GM12875 (cell line): ENCODE measurements at regions not wholly inside any gene's neighbourhood (a gene's known extent, or its start where the extent isn't known, plus 50 kb on each side); places are given as distances from the start of the nearest gene placed in this dataset.

ENCODE experiments used
- H3K4me3 ChIP-seq: one replicate; pipeline ENCODE4 v1.5.1; 2011; ENCODE audit warnings: low read depth, low read length, control low read depth
- TF ChIP-seq, protein P1 (sequence below): IDR thresholded peaks from 2 replicates; pipeline ENCODE4 v1.5.1; 2011; ENCODE audit warnings: low read depth, mild to moderate bottlenecking, control low read depth, inconsistent platforms, low read length, moderate library complexity, borderline replicate concordance; ENCODE audit not compliant: insufficient read depth

DNA sequence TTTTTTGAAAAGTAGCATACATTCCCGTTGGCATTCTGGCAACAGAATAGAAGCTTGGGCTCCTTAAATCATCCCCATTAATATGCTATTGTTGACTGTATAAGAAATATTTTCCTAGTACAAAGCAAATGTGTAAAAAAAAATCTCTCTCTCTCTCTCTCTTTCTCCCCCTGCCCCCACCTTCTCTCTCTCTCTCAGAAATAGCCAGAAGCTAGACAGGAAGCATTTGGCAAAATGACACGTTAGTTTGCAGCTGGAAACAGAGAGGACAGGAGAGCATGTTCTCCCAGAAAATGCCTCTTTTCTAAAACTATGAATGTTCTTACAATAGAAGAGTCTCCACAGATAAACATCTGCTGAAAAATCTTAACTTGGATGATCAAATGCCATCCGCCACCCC lies 59.6 kb upstream of the AKR1E2 start:
- TF ChIP-seq, protein P1, sequence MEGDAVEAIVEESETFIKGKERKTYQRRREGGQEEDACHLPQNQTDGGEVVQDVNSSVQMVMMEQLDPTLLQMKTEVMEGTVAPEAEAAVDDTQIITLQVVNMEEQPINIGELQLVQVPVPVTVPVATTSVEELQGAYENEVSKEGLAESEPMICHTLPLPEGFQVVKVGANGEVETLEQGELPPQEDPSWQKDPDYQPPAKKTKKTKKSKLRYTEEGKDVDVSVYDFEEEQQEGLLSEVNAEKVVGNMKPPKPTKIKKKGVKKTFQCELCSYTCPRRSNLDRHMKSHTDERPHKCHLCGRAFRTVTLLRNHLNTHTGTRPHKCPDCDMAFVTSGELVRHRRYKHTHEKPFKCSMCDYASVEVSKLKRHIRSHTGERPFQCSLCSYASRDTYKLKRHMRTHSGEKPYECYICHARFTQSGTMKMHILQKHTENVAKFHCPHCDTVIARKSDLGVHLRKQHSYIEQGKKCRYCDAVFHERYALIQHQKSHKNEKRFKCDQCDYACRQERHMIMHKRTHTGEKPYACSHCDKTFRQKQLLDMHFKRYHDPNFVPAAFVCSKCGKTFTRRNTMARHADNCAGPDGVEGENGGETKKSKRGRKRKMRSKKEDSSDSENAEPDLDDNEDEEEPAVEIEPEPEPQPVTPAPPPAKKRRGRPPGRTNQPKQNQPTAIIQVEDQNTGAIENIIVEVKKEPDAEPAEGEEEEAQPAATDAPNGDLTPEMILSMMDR: no peak
- H3K4me3 ChIP-seq: no peak overlapping the region

DNA sequence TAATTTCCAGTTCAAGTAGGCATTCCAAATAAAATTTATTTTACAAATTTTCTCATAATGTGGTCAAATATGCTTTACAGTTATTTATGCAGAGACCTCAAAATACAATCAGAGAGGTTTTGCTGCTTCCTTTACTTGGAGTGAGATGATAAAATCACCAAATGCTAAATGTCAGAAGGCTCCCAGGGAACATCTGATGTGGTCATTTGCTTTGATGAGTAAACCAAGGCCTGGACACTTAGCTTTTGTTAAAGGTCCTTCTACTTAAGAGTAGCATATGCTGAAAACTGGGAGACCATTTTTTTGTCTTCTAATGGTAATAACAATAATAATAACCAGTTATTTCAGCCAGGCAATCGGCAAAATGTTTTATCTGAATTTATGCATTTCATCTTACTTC lies 60.6 kb upstream of the AKR1E2 start:
- H3K4me3 ChIP-seq: no peak overlapping the region
- TF ChIP-seq, protein P1: no peak

DNA sequence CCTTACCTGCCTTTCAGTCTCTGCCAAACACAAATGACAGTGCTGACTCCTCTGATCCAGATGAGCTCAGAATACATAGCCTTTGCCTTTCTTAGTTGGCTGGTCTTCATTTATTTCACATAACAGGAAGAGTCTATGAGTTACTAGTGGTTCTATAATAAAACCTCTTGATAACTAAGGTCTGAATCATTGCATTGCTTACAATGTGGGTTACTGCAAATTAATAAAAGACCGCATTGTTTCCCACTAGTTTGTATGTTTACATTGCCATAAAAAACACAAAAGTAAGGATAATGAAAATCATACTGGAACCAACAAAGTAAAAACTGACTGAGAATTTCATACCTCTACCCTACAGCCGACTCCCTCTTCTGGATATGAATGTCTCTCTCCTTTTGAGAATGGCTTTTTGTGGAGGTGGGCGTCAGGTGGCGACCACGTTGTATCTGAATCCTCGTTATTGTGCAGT lies 62.0 kb upstream of the AKR1E2 start:
- TF ChIP-seq, protein P1: no peak
- no peak overlapping the region for H3K4me3 ChIP-seq

DNA sequence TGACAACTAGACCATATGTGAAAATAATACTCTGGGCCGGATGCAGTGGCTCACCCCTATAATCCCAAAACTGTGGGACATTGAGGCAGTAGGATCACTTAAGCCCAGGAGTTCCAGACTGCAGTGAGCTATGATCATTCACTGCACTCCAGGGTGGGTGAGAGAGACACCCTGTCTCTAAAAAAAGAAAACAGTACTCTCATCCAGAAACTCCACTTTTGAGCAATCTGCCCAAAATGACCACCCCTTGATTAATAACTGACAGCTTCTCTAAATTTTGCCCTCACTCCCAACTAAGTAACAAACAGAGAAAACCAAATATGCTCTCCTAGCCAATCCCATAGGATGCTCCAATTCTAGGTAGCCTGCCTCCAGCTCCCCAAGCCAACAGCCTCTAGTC lies 62.5 kb upstream of the AKR1E2 start:
- TF ChIP-seq, protein P1: no peak
- H3K4me3 ChIP-seq: no peak overlapping the region

DNA sequence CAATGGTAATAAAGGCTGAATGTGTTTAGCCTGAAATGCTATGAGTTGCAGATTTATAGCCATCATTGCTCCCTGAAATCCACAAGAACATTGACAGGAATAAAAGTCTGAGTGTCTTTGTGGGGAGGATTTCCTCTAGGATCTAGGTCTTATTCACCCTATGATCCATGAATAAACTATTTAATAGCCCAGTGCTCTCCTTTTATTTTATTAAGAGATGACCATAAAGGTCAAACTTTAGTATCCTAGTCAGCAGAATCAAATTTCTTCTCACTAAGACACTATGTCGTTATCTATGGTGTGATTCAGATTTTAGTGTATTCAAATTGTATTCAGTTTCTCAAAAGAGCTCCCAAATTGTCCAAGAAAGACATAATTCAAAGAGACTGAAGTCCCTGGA lies 67.8 kb upstream of the AKR1E2 start:
- TF ChIP-seq, protein P1: no peak
- H3K4me3 ChIP-seq: no peak overlapping the region

DNA sequence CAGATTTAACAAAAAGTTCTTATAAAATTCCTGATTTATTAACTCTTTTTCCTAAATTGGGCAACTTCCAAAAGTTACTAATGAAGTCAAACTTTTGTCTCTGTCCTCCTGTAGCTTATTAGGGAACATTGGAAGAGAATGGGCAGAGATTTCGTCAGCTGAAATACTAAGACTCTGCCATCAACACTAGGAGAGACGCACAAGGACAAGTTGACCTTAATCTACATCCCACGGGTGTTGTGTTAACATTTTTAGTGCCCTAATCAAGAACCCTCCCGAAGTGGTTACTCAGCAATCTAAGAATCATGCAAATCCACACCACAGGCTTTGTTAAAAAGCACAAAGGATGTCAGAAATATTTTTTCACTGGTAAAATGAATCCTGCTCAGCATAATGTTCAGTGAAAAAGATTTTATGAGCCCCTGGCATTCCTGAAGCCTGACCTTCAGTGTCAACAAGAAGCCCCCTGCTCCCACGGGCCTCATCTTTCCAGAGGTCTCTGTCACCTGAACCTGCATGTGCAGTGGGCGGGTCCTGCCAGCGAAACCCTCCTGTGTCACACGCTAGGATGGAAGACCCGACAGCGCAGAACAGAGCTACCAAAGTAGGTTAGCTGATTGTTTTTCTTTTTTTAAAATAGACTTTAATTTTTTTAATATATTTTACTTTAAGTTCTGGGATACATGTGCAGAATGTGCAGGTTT lies 70.6 kb upstream of the AKR1E2 start:
- no peak overlapping the region for H3K4me3 ChIP-seq
- TF ChIP-seq, protein P1: no peak

DNA sequence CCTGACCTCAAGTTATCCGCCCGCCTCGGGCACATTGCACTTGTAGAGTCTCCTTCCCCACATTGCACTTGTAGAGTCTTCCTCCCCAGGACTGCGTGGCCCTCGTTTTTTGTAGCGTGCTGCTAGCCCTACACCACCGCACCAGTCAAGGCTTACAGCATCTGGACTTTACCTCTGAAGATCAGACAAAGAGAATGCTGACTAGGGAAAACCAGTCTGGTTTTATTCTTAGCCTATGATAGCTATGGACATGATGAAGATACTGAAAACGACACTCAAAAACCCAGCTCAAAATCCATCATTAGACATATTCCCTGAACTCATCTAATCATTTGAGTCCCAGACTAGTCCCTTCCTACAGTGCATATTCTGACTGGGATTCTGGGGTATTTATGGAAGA lies 71.9 kb upstream of the AKR1E2 start:
- H3K4me3 ChIP-seq: no peak overlapping the region
- TF ChIP-seq, protein P1: no peak
